ENCODE measurements at regions not wholly inside any gene's neighbourhood (a gene's known extent, or its start where the extent isn't known, plus 50 kb on each side); places are given as distances from the start of the nearest gene placed in this dataset.

GRCh38 chr3:40805456-40805855 lies 280.7 kb downstream of the ZNF621 start:
- no peak for DNase-seq (ENCODE audit: low read depth)

GRCh38 chr3:40810813-40811212 lies 286.1 kb downstream of the ZNF621 start:
- no peak for DNase-seq (ENCODE audit: low read depth)

GRCh38 chr3:40817017-40817416 lies 292.3 kb downstream of the ZNF621 start:
- DNase-seq (ENCODE audit: low read depth) = no peak

GRCh38 chr3:40821315-40821714 lies 296.6 kb downstream of the ZNF621 start:
- DNase-seq (ENCODE audit: low read depth) = no peak

- no peak for DNase-seq (ENCODE audit: low read depth)
Measured at GRCh38 chr3:40827226-40827625, 302.5 kb downstream of the ZNF621 start.

GRCh38 chr3:40827942-40828688 lies 303.4 kb downstream of the ZNF621 start:
- peak; percentile 83 for DNase-seq (ENCODE audit: low read depth)

GRCh38 chr3:40828741-40829415 lies 304.1 kb downstream of the ZNF621 start:
- no peak for DNase-seq (ENCODE audit: low read depth)

GRCh38 chr3:40829876-40830275 lies 305.1 kb downstream of the ZNF621 start:
- DNase-seq (ENCODE audit: low read depth) = no peak

- DNase-seq (ENCODE audit: low read depth) = no peak
Measured at GRCh38 chr3:40837300-40837699, 312.5 kb downstream of the ZNF621 start.

GRCh38 chr3:40841131-40841530 lies 316.4 kb downstream of the ZNF621 start:
- DNase-seq (ENCODE audit: low read depth) = no peak

- DNase-seq (ENCODE audit: low read depth) = no peak
Measured at GRCh38 chr3:40841570-40842109, 316.9 kb downstream of the ZNF621 start.

- no peak for DNase-seq (ENCODE audit: low read depth)
Measured at GRCh38 chr3:40842714-40843113, 318.0 kb downstream of the ZNF621 start.

GRCh38 chr3:40843208-40843624 lies 318.5 kb downstream of the ZNF621 start:
- no peak for DNase-seq (ENCODE audit: low read depth)

- DNase-seq (ENCODE audit: low read depth) = no peak
Measured at GRCh38 chr3:40843851-40844548, 319.2 kb downstream of the ZNF621 start.

GRCh38 chr3:40844896-40845295 lies 320.1 kb downstream of the ZNF621 start:
- no peak for DNase-seq (ENCODE audit: low read depth)

GRCh38 chr3:40845447-40845846 lies 320.7 kb downstream of the ZNF621 start:
- DNase-seq (ENCODE audit: low read depth) = no peak

GRCh38 chr3:40845916-40846315 lies 321.2 kb downstream of the ZNF621 start:
- no peak for DNase-seq (ENCODE audit: low read depth)

GRCh38 chr3:40846451-40846850 lies 321.7 kb downstream of the ZNF621 start:
- DNase-seq (ENCODE audit: low read depth) = peak; percentile 58

GRCh38 chr3:40847551-40847992 lies 322.8 kb downstream of the ZNF621 start:
- DNase-seq (ENCODE audit: low read depth) = peak; percentile 98

- no peak for DNase-seq (ENCODE audit: low read depth)
Measured at GRCh38 chr3:40848421-40848820, 323.7 kb downstream of the ZNF621 start.

GRCh38 chr3:40850861-40851260 lies 326.1 kb downstream of the ZNF621 start:
- no peak for DNase-seq (ENCODE audit: low read depth)

GRCh38 chr3:40851836-40852235 lies 327.1 kb downstream of the ZNF621 start:
- DNase-seq (ENCODE audit: low read depth) = no peak
